Neural cell (in vitro differentiated cells): ENCODE measurements at regions not wholly inside any gene's neighbourhood (a gene's known extent, or its start where the extent isn't known, plus 50 kb on each side); places are given as distances from the start of the nearest gene placed in this dataset.

ENCODE experiments used
- EZH2 ChIP-seq: fragments of 200-600, 300-800 bp; shearing (Covaris generic), sonication (generic); IDR thresholded peaks from 2 replicates; pipeline ENCODE4 v1.6.1; 2014; ENCODE audit warnings: antibody characterized with exemption, low read length, borderline replicate concordance, mild to moderate bottlenecking; ENCODE audit not compliant: insufficient read depth, poor library complexity, severe bottlenecking
- MXI1 ChIP-seq: fragments of 450-650 bp; conservative IDR thresholded peaks from 2 replicates; pipeline ENCODE4 v1.6.1; 2014; ENCODE audit warnings: antibody characterized with exemption, mild to moderate bottlenecking; ENCODE audit not compliant: poor library complexity, severe bottlenecking
- POLR2AphosphoS5 ChIP-seq: IDR thresholded peaks from 2 replicates; pipeline ENCODE4 v1.6.1; 2012
- RAD21 ChIP-seq: fragments of 450-650 bp; conservative IDR thresholded peaks from 2 replicates; pipeline ENCODE4 v1.6.1; 2014; ENCODE audit warnings: antibody characterized with exemption, mild to moderate bottlenecking, moderate library complexity
- SMC3 ChIP-seq: fragments of 450-650 bp; conservative IDR thresholded peaks from 2 replicates; pipeline ENCODE4 v1.6.1; 2014; ENCODE audit warnings: antibody characterized with exemption, mild to moderate bottlenecking, moderate library complexity; ENCODE audit not compliant: poor library complexity
- TF ChIP-seq, protein P1 (sequence below): fragments of 450-650 bp; IDR thresholded peaks from 2 replicates; pipeline ENCODE4 v1.5.1; 2014; ENCODE audit warnings: antibody characterized with exemption, mild to moderate bottlenecking, moderate library complexity; ENCODE audit not compliant: poor library complexity, severe bottlenecking
- TF ChIP-seq, protein P2 (sequence below): IDR thresholded peaks from 2 replicates; pipeline ENCODE4 v1.6.1; 2012; ENCODE audit warnings: borderline replicate concordance

DNA sequence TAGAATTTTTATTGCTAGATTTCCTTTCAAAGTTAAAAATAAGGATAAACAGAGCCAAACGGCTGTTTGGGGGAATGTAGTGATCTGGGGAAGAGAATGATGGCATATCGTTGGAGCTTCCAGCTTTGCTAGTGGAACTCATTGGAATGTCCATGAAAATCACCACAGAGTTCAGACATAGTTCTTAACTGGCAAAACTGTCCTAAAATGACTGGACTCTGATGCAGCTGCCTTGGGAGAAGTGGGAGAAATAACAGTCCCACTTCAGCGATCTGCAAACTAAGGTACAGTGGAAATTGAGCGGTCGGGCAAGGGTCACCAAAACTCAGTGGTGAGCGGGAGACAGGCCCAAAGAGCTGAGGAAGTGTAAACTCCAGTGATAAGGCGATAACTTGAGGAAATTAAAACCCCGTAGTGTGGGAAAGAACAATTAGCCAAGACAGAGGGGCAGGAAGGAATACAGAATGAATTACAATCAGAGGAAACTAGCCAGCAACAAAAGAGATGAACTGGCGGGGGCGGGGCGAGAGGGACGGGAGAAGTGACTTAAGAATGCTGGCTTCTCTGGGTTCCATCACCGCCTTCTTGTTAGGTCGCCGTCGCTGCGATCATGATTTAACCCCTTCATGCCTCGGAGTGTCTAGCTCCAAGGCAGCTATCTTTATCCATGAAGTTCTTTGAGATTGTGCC lies 89.8 kb upstream of the ARHGAP29 start:
- no peak for TF ChIP-seq SMC3
- TF ChIP-seq MXI1: no peak
- TF ChIP-seq, protein P1, sequence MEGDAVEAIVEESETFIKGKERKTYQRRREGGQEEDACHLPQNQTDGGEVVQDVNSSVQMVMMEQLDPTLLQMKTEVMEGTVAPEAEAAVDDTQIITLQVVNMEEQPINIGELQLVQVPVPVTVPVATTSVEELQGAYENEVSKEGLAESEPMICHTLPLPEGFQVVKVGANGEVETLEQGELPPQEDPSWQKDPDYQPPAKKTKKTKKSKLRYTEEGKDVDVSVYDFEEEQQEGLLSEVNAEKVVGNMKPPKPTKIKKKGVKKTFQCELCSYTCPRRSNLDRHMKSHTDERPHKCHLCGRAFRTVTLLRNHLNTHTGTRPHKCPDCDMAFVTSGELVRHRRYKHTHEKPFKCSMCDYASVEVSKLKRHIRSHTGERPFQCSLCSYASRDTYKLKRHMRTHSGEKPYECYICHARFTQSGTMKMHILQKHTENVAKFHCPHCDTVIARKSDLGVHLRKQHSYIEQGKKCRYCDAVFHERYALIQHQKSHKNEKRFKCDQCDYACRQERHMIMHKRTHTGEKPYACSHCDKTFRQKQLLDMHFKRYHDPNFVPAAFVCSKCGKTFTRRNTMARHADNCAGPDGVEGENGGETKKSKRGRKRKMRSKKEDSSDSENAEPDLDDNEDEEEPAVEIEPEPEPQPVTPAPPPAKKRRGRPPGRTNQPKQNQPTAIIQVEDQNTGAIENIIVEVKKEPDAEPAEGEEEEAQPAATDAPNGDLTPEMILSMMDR: no peak
- no peak for TF ChIP-seq RAD21
- TF ChIP-seq EZH2: no peak
- no peak for TF ChIP-seq POLR2AphosphoS5
- TF ChIP-seq, protein P2, sequence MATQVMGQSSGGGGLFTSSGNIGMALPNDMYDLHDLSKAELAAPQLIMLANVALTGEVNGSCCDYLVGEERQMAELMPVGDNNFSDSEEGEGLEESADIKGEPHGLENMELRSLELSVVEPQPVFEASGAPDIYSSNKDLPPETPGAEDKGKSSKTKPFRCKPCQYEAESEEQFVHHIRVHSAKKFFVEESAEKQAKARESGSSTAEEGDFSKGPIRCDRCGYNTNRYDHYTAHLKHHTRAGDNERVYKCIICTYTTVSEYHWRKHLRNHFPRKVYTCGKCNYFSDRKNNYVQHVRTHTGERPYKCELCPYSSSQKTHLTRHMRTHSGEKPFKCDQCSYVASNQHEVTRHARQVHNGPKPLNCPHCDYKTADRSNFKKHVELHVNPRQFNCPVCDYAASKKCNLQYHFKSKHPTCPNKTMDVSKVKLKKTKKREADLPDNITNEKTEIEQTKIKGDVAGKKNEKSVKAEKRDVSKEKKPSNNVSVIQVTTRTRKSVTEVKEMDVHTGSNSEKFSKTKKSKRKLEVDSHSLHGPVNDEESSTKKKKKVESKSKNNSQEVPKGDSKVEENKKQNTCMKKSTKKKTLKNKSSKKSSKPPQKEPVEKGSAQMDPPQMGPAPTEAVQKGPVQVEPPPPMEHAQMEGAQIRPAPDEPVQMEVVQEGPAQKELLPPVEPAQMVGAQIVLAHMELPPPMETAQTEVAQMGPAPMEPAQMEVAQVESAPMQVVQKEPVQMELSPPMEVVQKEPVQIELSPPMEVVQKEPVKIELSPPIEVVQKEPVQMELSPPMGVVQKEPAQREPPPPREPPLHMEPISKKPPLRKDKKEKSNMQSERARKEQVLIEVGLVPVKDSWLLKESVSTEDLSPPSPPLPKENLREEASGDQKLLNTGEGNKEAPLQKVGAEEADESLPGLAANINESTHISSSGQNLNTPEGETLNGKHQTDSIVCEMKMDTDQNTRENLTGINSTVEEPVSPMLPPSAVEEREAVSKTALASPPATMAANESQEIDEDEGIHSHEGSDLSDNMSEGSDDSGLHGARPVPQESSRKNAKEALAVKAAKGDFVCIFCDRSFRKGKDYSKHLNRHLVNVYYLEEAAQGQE: no peak
